HG03521 (cell line): ENCODE measurements at regions not wholly inside any gene's neighbourhood (a gene's known extent, or its start where the extent isn't known, plus 50 kb on each side); places are given as distances from the start of the nearest gene placed in this dataset.
"Not testable (repeated sequence)": the region's sequence is repeated elsewhere in the genome, so short reads cannot be mapped to it uniquely, and the experiment has no call there.

Experiments
- ATAC-seq: cut with Tn5 transposase; IDR thresholded peaks from one replicate; pipeline ENCODE4 v1.9.1; 2021; ENCODE audit warnings: mild to moderate bottlenecking, moderate library complexity; ENCODE audit not compliant: unreplicated experiment

DNA sequence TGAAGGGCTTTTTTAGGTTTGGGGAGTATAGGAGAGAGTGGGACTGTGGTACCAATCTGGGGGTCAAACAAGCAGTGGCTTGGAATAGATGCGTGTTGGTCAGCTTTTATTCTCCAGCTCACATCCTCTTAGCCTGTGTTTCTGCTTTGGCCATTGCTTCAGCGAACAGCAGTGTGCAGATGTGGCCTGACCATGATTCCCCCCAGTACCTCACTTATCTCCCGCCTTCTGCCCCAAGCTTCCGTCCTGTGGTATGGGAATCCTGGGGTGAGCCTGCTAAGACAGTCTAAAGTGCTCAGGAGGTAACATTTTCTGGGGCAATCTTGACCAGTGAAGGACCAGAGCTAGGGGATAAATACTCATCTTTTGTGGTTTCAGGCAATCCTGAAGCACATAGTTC, 84.9 kb upstream of the TNP1 start:
- no peak for ATAC-seq

DNA sequence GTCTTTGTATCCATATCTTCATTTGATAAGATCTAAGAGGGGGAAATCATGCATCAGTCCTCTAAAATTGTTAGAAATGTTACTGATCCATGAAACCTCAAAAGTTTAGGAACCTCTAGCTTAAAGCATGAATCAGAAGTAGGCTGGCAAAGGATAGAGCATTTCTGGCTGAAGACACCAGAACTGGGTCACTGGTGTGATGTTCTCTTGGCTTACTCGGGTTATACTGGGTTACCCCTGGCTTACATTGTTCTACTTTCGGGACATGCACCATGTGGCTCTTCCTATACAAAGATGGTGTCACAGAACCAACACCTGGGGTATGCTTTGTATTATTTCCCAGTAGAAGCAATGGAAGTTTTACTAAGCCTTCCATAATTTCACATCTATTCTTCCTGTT, 83.2 kb upstream of the TNP1 start:
- ATAC-seq = no peak

DNA sequence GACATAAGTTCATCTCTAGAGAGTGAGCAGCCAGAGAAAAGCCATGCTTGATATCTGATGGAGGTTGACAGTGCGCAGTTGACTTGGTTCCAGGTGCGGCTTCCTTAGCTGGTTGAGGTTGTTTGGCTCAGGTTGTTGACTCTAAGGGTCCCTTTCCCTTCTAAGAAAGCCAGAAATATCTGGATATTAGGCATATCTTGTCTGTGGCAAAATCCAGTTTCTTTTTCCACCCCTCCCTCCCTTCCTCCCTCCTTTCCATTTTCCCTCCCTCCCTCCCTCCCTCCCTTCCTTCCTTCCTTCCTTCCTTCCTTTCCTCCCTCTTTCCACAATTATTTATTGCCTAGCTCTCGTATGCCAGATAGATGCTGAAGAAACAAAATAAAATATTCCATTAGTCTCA, 82.6 kb upstream of the TNP1 start:
- ATAC-seq = no peak

DNA sequence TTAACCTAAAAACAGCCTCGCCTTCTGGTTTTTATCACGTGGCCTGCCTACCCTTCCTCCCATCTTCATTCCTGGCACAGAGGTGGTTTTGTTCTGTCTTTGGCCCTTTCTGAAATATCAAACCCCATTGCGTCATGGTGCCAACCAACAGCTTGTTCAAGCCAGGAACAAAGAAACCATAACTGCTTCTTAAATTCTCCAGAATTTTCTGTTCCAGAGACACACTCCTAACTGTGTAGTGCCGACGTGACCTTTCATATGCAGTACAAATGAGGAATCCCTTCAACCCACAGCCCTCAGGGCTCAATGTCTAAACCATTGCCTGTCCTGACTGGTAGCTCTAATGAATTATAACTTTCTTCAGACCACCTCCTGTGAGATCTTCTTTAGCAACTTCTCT, 82.2 kb upstream of the TNP1 start:
- no peak for ATAC-seq

DNA sequence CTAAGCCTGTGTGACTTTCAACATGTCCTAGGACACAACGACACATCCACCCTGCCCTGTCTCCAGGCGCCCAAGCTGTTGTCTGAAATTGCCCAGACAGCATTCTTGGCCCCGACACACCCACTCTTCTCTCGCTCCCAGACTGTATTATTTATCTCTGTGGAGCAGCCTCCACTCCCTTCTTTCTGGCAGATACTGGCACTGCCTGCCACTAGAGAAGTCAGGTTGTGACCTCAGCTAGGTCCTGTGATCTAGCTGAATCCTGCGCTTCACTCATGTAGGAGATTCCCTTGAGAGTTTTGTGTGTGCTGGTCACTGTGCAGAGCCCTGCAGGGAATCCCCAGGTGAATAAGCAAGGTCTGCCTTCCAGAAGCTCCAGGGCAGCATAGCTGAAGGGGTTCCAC, 77.1 kb upstream of the TNP1 start:
- no peak for ATAC-seq

DNA sequence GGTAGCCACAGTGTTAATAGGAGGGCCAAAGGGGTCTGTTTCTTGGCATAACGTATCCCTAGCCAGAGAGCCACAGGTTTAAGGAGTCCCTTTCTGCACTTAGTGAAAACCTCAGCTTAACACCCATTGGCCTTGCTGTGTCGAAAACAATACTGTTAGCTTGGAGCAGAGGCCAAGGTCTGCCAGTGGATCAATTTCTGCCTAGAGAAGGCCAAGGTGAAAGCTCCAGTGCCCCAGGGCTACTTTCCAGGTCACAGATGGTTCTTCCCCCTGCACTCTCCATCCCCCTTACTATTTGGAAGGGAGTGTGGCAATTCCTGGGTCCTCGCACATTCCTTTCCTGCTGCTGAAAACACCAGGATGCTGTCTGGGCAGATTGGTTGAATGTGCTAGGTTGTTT, 74.8 kb upstream of the TNP1 start:
- no peak for ATAC-seq

DNA sequence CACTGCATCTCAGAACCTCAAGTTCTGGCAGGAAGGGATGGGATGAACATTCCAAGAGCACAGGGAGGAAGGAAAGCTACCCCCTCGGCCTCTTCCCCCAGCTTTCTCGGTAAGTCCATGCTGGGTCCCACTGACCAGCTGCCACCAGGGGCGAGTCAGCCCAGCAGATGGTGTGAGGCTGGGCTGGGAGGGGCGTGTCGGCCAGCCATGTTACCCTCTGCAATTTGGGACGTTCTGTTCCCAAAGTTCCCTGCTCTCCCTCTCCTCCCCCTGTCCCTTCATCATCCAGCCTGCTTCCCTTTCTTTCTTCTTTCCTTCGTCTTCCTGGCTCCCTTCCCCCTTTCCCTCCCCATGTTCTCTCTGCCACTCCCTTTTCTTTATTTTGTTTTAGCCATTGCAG, 74.3 kb upstream of the TNP1 start:
- ATAC-seq = no peak

DNA sequence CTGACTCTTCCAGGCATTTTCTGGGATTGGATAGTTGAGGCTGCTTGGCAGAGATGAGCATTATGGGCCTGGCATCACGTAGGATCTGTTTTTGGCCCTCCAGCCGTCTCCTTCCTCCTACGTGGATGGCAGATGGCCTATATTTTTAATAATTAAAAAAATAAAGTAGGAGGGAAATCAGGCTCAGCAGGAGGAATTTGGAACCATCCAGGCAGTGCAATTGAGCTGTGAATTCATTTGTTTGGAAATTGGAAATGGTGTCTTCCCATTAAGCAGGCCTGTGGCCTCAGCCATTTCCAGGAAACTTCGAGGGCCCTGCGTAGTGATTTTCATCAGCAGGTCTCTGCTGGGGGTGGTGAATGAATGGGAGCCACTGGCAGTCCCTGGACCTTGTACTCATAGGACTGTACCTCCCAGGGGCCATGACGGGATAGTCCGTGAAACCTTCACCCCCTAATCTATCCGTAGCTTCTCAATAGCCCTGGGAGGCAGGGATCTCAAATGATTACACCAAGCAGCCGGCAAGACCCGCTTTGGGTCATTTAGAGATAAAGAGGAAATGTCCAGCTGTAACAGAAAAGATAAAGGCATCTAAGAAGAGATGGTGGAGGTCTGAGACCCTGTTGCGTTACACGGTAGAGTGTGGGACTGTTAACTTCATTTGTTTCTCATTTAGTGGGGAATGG, 73.1 kb upstream of the TNP1 start:
- no peak for ATAC-seq

DNA sequence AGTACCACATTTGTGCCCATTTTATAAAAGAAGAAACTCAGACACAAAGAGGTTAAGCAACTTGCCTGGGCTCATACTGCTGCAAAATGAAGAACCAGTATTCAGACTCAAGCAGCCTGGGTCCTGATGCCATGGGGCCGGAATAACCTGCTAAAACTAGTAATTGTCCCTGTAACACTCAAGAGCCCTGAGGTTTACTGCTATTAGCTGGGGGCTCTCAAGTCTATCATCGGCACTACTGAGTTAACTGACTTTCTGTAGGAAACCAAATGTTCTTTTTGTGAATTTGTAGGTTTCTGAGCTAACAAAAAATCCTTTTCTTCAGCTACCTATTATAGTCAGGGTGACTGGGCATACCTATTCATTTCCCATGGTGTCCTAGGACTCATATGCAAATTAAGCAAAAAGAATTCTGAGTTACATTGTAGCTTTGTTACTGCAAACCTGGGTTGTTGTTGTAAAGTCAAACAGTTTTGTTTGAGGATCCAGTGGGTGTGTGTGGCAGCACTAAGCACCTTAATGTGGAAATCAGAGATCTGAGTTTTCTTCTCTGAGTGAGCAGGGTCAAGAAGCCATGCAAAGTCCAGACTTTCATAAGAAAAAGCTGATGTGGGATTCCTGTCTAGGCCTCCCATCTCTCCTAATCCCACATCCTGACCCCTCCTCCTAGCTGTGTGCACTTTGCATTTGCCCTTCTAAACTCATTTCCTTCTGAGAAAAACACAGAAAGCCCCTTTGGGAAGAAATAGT, 72.4 kb upstream of the TNP1 start:
- ATAC-seq = no peak

DNA sequence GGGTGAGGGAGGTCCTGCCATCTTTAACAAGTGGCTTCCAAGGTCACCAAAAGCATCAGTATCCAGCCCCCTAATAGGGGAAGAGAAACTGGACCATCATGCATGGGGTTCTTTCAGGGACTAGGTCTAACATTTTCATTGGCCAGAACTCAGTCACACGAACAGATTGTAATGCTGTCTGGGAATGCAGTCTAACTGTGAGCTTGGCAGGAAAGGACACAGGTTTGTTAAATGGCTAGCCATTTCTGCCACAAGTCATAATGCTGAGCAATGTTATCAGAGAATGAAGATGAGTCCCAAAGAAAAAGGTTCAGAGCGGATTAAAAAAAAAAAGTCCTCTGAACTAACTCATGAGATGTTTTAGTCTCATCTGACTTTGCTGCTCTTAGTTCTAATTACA, 70.9 kb upstream of the TNP1 start:
- ATAC-seq = no peak

DNA sequence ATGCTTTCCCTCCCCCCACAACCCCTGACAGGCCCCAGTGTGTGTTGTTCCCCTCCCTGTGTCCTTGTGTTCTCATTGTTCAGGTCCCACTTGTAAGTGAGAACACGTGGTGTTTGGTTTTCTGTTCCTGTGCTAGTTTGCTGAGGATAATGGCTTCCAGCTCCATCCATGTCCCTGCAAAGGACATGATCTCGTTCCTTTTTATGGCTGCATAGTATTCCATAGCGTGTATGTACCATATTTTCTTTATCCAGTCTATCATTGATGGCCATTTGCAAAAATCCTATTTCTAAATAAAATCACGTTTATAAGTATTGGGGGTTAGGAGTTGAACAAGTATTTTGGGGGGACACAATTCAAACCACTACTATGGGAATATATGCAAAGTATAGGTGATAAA, 69.5 kb upstream of the TNP1 start:
- not testable (repeated sequence) for ATAC-seq

DNA sequence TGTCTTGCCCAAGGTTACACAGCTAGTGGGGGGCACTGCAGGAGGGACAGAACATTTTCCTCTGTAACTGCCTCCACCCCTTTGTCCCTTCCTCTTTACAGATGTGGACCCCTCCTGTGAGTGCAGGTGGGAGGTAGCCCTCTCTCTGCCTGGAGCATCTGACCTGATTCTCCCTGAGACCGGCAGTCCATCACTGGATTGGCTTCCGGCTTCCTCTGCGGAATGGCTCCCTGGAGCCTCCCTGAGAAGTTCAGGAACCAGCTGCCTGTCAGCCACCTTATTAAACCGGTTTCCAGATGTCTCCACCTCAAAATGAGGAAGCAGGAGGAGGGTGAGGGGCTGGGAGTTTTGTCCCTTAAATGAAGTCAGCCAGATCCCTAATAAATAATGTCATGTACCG, 67.3 kb upstream of the TNP1 start:
- no peak for ATAC-seq

DNA sequence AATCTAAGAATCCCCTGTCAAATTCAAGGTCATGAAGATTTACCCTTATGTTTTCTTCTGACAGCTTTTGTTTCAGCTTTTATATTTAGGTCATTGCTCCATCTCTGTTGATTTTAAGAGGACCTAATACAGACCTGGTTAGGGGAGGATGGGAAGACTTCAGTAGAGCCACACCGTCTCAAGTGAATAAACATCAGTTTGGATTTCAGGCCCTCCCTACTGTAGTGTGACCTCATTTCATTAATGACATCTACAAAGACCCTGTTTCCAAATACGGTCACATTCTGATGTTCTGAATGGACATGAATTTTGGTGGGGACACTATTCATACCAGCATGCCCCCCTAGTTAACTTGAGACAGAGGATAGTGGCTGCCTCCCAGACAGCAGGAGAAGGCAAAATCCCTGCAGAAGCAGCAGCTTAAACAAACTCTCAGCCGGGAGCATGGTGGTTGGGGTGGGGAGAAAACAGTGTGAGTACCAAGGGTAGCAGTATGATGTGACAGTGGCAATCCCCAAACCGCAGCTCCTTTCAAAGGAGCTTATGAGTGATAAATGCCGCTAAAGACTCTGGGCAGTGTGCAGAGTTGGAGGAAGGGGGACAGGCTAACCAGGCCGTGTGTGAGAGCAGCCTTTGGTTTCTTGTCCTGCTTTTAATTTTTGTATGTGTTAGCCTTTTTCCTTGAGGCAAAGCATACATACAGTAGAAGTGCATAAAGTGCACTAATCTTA, 65.9 kb upstream of the TNP1 start:
- no peak for ATAC-seq

DNA sequence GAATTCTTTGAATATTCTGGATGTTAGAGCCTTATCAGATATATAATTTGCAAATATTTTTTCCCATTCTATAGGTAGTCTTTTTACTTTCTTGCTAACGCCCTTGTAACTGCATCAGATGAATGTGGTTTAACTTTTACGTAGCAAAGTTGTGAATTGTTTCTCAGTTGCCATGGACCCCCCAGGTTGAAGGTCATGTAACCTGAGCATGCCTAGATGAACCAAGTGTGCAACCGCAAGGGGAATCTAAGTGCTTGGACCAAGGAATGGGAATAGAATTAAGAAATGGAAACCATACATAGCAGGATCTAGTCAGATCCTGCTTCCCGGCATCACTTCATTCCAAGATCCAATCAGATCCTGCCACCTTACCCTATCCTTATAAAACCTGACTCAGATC, 65.1 kb upstream of the TNP1 start:
- ATAC-seq = no peak

DNA sequence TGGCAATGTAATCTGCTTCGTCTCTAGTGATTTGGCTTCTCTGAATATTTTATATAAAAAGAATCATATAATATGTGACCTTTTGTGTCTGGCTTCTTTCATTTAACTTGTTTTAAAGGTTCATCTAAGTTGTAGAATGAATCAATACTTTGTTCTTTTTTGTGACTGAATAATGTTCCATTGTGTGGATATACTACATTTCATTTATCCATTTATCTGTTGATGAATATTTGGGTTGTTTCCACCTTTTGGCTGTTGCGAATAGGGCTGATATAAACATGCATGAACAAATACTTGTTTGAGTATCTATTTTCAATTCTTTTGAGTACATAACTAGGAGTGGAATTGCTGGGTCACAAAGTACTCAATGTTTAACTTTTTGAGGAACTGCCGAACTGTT, 63.8 kb upstream of the TNP1 start:
- no peak for ATAC-seq

DNA sequence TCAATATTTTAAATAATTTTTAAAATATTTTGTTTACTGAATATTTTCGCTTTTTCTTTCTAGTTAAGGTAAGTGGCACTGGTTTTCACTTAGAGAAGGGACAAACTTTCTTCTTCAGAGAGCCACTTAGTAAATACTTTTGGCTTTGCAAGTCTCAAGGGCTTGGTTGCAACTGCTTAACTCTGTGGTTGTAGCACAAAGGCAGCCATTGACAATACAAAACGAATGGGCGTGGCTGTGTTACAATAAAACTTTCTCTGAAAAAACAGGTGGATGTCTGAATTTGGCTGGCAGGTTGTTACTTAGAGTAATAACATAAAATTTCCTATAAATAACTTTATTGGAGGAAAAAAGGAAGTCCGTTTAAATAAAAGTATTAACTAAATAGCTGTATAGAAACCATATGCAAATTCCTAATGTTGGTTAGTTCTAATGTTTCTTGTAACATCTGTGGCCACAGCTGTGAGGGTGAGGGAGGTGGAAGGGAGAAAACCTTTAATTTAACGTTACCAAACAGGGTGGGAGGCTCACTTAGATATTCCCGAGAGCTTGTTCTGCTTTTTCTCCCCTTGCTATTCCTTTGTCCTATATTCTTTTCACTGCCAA, 62.4 kb upstream of the TNP1 start:
- no peak for ATAC-seq

DNA sequence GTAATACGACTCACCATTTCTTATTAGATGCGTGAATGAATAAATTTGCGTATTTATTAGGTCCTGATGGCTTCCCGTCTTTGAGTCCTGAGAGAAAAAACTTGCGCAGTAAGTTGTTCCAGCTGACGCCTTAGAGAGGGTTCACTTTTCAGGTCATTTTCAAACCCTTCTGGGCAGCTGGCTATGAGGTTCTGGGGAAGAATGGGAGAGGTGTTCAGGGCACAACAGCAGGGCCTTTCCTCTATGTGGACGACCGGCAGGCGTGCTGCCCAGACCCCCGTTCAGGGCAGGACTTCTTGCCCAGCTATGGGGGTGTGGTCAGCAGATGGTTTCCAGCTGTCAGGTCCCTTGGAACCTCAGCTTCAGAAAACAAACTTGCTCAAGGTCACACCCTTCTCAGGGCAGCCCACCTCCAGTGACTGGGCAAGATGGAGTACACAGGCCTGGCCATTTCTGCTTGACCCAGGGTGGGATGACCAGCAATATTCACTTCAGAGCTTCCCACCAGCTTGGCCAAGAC, 61.1 kb upstream of the TNP1 start:
- ATAC-seq = no peak

DNA sequence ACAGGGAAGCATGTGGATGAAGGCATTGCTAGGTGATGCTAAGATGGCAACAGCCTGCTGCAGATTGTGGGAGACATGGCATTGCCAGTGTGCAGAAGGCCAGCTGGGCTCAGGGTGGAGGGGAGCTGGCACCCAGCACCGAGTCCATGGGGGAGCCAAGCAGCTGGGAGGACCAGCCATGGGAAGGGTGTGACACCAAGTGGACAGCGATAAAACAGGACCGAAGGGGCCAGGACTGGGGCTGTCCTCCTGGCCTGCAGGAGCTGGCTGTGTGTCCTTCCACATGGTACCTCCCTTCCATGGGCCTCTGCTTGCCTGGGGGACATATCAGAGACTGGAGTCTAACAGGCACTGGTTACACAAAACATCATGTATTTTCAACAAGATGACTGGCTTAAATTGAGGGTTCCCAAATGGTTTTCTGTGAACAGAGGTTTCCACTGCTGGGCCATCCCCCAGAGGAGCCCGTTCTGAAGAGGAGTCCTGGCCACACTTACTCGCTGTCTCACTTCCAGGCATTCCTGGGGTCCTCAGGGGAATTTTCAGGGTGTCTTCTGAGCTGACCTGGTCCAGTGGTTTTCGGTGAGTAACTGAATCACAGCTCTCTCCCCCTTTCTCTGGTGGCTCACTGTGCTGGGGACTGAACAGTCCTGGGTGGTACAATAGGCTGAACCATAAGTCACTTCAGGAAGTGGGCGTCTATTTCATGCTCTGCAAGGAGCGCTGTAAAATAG, 60.4 kb upstream of the TNP1 start:
- ATAC-seq = no peak

DNA sequence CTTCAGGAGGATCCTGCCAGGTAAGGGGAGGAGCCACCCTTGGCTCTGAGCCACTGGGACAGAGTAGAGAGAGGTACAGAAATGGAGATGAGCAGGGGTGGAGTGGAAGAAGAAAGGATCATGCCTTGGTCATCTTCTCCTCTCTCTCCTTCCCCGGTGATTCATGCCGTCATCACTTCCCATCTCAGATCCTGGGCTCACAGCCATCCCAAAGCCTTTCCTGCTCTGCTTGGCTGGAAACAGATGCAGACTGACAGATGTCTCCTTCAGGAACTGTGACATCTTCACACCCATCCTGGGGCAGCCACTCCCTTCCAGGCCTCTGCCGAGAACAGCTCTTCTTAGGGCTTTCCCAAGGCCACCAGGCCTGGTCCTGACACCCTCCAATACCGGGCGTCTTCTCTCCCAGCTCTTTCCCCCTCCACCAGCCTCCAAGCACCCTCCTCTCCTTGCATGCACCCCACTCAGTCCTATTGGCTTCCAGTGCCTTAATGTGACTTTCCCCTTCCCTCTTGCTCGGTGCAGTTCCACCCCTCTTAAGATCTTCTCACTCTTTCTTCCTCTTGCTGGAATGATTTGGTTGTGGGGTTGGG, 58.3 kb upstream of the TNP1 start:
- ATAC-seq = no peak

DNA sequence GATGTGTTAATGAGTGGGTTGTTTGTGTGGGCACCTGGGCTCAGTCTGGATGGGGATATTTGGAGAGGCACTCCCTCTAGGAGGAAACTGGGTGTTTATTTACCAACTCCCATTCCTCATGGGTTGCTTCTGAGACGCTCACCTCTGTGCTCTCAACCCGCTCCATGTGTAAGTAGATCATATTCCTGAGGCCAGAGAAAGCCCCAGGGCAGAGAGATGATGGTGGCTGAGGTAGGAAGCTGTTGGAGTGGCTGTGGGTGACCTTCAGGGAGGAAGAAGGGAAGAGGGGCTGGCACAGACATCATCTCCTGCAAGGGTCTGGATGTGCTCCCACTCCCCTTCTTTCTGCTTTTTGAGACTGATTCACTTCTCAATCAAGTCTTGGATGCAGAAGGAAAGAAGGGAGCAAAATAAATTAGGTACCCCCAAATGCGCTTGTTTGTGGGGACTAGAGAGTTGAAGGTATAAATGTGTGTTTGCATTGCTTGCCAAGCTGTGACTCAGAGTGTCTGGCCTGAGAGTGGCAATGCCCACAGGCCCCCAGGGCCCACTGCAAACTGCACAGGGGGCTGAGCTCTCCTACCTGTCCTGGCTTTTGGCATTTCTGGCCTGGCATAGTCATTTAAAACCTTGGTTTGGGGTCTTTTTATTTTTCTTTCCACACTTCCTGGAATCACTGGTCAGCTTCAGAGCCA, 57.2 kb upstream of the TNP1 start:
- no peak for ATAC-seq
